Type B pancreatic cell (in vitro differentiated cells): ENCODE measurements at regions not wholly inside any gene's neighbourhood (a gene's known extent, or its start where the extent isn't known, plus 50 kb on each side); places are given as distances from the start of the nearest gene placed in this dataset.

Source experiments
- DNase-seq: peaks from one replicate; pipeline ENCODE4 v3.0.0; 2021; ENCODE audit warnings: mixed read lengths; ENCODE audit not compliant: unreplicated experiment; ENCODE audit errors: extremely low spot score
- H3K27ac Mint-ChIP-seq: 2 replicates; pipeline ENCODE4 v1.8.0; 2021; ENCODE audit warnings: mild to moderate bottlenecking, mixed read lengths
- H3K27me3 Mint-ChIP-seq: 2 replicates; pipeline ENCODE4 v1.8.0; 2021; ENCODE audit warnings: mixed read lengths
- H3K36me3 Mint-ChIP-seq: 2 replicates; pipeline ENCODE4 v1.8.0; 2021; ENCODE audit warnings: mixed read lengths
- H3K4me1 Mint-ChIP-seq: one replicate; pipeline ENCODE4 v1.8.0; 2021; ENCODE audit warnings: mixed read lengths; ENCODE audit not compliant: unreplicated experiment
- H3K4me3 Mint-ChIP-seq: 2 replicates; pipeline ENCODE4 v1.8.0; 2021; ENCODE audit warnings: mild to moderate bottlenecking, mixed read lengths
- H3K9me3 Mint-ChIP-seq: 2 replicates; pipeline ENCODE4 v1.8.0; 2021; ENCODE audit warnings: mixed read lengths
- TF ChIP-seq, protein P1 (sequence below): fragments of 200-600 bp; sonication (generic); conservative IDR thresholded peaks from 2 replicates; pipeline ENCODE4 v1.5.0; 2021; ENCODE audit warnings: antibody characterized with exemption, mild to moderate bottlenecking

DNA sequence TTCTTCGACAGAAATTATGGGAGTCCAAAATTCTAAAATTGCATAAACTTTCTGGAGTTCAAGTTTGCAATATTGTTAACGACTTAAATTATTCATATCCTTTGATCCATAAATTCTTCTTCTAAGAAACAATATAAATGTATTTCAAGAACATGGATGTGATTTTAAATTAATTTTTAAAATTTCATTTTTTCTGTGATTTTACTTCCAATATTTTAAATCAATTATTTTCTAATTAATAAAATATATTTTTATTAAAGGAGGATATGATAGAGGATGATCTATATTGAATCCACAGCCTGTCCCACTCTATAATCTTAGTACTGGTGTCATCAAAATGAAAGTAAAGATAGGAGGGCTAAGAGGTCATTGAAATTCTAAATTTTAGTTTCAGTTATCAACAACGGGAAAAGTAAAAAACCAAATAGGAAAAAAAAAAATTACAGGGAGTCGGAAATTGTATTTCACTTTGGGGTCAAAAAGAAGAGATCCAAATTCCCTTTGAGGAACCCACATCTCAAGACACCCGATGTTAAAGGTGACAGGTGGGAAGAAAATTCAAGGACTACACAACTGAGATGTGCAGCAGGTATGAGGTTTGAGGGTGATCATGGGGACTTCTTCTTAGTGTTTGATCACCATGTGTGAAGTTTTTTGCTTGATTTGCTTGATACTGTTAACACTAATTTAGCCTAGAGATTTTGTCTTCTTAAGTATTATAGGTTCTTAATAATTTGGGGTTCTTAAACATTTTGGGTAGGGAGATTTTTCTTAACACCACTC is 154.8 kb upstream of the RGS18 start:
- Mint-ChIP-seq H3K4me3 (no peak overlapping the region), H3K9me3 (no peaks in the 10 kb centered on the region), H3K27ac (no peak overlapping the region), H3K36me3 (no peaks in the 10 kb centered on the region), H3K4me1 (no peaks in the 10 kb centered on the region), H3K27me3 (no peaks in the 10 kb centered on the region)
- no peak for DNase-seq
- TF ChIP-seq, protein P1, sequence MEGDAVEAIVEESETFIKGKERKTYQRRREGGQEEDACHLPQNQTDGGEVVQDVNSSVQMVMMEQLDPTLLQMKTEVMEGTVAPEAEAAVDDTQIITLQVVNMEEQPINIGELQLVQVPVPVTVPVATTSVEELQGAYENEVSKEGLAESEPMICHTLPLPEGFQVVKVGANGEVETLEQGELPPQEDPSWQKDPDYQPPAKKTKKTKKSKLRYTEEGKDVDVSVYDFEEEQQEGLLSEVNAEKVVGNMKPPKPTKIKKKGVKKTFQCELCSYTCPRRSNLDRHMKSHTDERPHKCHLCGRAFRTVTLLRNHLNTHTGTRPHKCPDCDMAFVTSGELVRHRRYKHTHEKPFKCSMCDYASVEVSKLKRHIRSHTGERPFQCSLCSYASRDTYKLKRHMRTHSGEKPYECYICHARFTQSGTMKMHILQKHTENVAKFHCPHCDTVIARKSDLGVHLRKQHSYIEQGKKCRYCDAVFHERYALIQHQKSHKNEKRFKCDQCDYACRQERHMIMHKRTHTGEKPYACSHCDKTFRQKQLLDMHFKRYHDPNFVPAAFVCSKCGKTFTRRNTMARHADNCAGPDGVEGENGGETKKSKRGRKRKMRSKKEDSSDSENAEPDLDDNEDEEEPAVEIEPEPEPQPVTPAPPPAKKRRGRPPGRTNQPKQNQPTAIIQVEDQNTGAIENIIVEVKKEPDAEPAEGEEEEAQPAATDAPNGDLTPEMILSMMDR = no peak

DNA sequence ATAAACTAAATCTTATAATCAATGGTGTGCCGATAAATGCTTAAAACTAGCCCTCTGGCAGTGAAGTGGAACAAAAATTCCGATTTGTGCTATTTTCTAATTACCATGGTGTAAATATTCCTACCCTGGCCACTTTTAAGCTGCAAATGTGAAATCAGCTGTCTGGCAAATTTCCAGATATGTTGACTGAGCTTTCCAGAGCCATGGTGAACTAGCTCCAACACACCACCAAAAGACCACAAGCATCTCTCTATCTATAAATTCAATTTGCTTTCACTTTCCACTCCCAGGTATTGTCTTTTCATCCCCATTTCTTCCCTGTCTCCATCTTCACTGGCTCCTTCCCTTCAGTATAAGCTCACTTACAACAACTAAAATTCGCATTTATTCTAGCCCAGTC is 152.3 kb upstream of the RGS18 start:
- DNase-seq = no peak
- TF ChIP-seq, protein P1 = no peak
- Mint-ChIP-seq H3K4me3 (no peak overlapping the region), H3K36me3 (no peaks in the 10 kb centered on the region), H3K27ac (no peak overlapping the region), H3K9me3 (no peaks in the 10 kb centered on the region), H3K27me3 (no peaks in the 10 kb centered on the region), H3K4me1 (no peaks in the 10 kb centered on the region)

DNA sequence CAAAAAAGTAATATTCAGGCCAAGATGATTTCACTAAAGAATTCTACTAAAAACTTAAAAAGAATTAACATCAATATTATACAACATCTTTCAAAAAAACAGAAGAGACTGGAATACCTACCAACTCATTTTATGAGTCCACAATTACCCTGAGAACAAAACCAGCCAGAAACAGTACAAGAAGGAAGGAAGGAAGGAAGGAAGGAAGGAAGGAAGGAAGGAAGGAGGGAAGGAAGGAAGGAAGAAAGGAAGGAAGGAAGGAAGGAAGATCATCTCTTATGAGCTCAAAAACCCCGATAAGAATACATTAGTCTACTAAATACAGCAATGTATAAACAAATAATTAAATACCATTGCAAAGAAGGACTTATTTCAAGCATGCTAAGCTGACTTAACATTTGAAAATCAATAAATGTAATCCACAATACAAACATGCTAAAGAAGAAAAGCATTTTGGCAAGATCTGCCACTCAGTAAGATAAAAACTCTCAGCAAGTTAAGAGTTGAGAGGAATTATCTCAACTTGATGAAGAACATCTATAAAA is 149.9 kb upstream of the RGS18 start:
- DNase-seq = no peak
- no peaks in the 10 kb centered on the region for H3K27me3 Mint-ChIP-seq
- no peaks in the 10 kb centered on the region for H3K9me3 Mint-ChIP-seq
- TF ChIP-seq, protein P1 = no peak
- no peaks in the 10 kb centered on the region for H3K36me3 Mint-ChIP-seq
- no peaks in the 10 kb centered on the region for H3K4me1 Mint-ChIP-seq
- H3K4me3 Mint-ChIP-seq = no peak overlapping the region
- H3K27ac Mint-ChIP-seq = no peak overlapping the region

DNA sequence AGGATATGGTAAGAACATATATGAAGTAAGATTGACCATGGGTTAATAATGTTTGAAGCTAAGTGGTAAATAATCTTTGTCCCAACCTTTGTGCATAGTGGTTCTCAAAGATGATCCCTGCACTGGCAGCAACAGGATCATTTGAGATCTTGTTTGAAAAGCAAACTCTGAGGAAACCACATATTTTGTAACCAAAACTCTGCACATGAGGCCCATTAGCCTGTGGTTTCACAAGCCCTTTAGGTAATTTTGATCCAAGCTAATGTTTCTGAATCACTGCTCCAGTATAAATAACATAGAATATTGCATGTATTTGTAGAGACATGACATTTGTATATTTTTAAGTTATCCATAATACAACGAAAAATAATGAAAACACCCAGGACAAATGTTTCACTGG is 147.9 kb upstream of the RGS18 start:
- TF ChIP-seq, protein P1 = no peak
- no peak overlapping the region for H3K4me3 Mint-ChIP-seq
- H3K9me3 Mint-ChIP-seq = no peaks in the 10 kb centered on the region
- H3K36me3 Mint-ChIP-seq = no peaks in the 10 kb centered on the region
- DNase-seq = no peak
- H3K27ac Mint-ChIP-seq = no peak overlapping the region
- no peaks in the 10 kb centered on the region for H3K27me3 Mint-ChIP-seq
- no peaks in the 10 kb centered on the region for H3K4me1 Mint-ChIP-seq

DNA sequence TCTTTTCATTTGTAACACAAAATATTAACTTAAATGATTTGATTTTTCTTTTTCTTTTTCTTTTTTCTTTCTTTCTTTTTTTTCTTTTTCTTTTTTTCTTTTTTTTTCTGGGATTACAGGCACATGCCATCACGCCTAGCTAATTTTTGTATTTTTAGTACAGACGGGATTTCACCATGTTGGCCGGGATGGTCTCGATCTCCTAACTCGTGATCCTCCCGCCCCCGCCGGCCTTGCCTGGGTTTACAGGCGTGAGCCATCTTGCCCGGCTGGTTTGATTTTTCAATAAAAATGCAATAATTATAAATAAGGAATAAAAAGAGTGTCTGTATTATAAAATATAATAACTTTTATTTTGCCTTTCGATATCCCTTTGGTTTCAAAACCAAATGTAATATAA is 146.7 kb upstream of the RGS18 start:
- no peak overlapping the region for H3K27ac Mint-ChIP-seq
- TF ChIP-seq, protein P1 = no peak
- H3K4me3 Mint-ChIP-seq = no peak overlapping the region
- H3K36me3 Mint-ChIP-seq = no peaks in the 10 kb centered on the region
- H3K9me3 Mint-ChIP-seq = no peaks in the 10 kb centered on the region
- H3K27me3 Mint-ChIP-seq = no peaks in the 10 kb centered on the region
- no peak for DNase-seq
- no peaks in the 10 kb centered on the region for H3K4me1 Mint-ChIP-seq
